Stimulated activated naive CD8-positive, alpha-beta T cell treated with anti-CD3 and anti-CD28 coated beads, Interleukin-15, Interleukin-2, amounts not matched to agents 100 ng/mL and 50 ng/mL, for 24 hours (primary cell): ENCODE measurements at regions not wholly inside any gene's neighbourhood (a gene's known extent, or its start where the extent isn't known, plus 50 kb on each side); places are given as distances from the start of the nearest gene placed in this dataset.
"Not testable (repeated sequence)": the region's sequence is repeated elsewhere in the genome, so short reads cannot be mapped to it uniquely, and the experiment has no call there.

Experiments used
- H3K27ac Mint-ChIP-seq: one replicate; pipeline ENCODE4 v1.8.0; 2021; ENCODE audit warnings: mild to moderate bottlenecking, mixed read lengths
- H3K27me3 Mint-ChIP-seq: one replicate; pipeline ENCODE4 v1.8.0; 2021; ENCODE audit warnings: mixed read lengths
- H3K36me3 Mint-ChIP-seq: one replicate; pipeline ENCODE4 v1.8.0; 2021; ENCODE audit warnings: low read depth, mixed read lengths
- H3K4me1 Mint-ChIP-seq: one replicate; pipeline ENCODE4 v1.8.0; 2021; ENCODE audit warnings: low read depth, mixed read lengths
- H3K4me3 Mint-ChIP-seq: one replicate; pipeline ENCODE4 v1.8.0; 2021; ENCODE audit warnings: mild to moderate bottlenecking, mixed read lengths
- H3K9me3 Mint-ChIP-seq: one replicate; pipeline ENCODE4 v1.8.0; 2021; ENCODE audit warnings: mixed read lengths

DNA sequence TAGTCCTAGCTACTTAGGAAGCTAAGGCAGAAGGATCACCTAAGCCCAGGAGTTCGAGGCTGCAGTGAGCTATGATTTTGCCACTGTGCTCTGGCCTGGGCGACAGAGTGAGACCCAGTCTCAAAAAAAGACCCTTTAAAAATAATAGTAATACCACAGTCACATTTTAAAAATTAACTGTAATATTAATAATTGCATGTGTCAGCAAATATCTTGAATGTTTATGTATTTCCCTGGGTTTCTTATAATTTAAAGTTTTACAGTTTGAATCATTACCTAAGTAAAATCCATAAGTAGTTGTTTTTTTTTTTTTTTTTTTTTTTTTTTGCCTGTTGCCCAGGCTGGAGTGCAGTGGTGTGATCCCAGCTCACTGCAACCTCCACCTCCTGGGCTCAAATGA lies 69.2 kb downstream of the LYZL2 start:
- no peak overlapping the region for H3K27ac Mint-ChIP-seq
- H3K4me3 Mint-ChIP-seq, result no peak overlapping the region
- H3K4me1 Mint-ChIP-seq, result no peaks in the 10 kb centered on the region
- no peaks in the 10 kb centered on the region for H3K9me3 Mint-ChIP-seq
- no peaks in the 10 kb centered on the region for H3K36me3 Mint-ChIP-seq
- peaks cover 9% of the 10 kb centered on the region for H3K27me3 Mint-ChIP-seq

DNA sequence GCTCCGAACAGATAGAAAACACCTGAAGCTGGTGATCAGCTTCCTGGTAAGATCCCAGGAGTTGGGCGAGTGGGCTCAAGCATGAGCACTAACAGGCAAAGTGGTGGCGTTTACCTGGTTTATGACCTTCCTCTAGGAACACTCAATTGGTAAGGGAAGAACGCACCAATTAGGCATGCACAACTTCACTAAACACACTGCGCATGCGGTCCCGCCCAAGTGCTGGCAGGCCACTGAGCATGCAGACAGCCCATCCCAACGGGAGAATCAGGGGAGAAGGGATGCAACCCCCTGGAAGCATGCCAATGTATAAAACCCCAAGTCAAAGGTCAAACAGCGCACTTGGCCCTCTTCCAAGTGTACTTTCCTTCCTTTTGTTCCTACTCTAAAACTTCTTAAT lies 70.4 kb downstream of the LYZL2 start:
- Mint-ChIP-seq H3K4me3 (no peak overlapping the region), H3K36me3 (no peaks in the 10 kb centered on the region), H3K4me1 (peaks cover 4% of the 10 kb centered on the region), H3K27ac (no peak overlapping the region), H3K9me3 (no peaks in the 10 kb centered on the region), H3K27me3 (peaks cover 8% of the 10 kb centered on the region)

DNA sequence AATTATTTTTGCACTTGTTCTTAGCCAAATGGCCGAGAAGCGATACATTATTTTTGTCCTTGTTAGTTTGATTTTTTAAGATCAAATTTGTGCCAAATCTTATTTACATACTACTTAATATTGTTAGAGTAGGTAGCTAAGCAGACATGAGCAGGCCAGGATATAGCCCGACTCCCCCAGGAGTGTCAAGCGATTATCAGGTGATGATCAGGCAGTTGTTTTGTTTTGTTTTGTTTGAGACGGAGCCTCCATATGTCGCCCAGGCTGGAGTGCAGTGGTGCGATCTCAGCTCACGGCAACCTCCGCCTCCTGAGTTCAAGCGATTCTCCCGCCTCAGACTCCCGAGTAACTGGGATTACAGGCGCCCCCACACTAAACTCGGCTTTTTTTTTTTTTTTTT lies 71.1 kb downstream of the LYZL2 start:
- no peaks in the 10 kb centered on the region for H3K9me3 Mint-ChIP-seq
- H3K4me3 Mint-ChIP-seq, result no peak overlapping the region
- H3K27ac Mint-ChIP-seq, result no peak overlapping the region
- peaks cover 4% of the 10 kb centered on the region for H3K27me3 Mint-ChIP-seq
- H3K36me3 Mint-ChIP-seq, result no peaks in the 10 kb centered on the region
- peaks cover 8% of the 10 kb centered on the region for H3K4me1 Mint-ChIP-seq

DNA sequence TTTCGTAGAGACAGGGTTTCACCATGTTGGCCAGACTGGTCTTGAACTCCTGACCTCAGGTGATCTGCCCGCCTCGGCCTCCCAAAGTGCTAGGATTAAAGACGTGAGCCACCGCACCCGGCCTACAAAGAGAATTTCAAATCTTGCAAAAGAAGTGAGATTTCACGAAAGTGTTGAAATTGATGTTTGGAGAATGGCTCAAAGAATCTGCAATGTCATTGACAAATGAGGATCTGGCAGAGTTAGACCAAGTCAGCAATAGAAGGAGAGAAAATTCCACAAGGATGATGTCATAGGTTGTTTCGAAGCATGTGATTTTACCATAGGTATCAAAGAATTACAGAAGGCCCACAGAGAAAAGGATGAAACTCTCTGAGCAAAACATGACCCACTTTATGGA lies 71.7 kb downstream of the LYZL2 start:
- peaks cover 1% of the 10 kb centered on the region for H3K27me3 Mint-ChIP-seq
- H3K27ac Mint-ChIP-seq, result no peak overlapping the region
- H3K4me1 Mint-ChIP-seq, result peaks cover 8% of the 10 kb centered on the region
- H3K9me3 Mint-ChIP-seq, result no peaks in the 10 kb centered on the region
- H3K36me3 Mint-ChIP-seq, result no peaks in the 10 kb centered on the region
- no peak overlapping the region for H3K4me3 Mint-ChIP-seq

DNA sequence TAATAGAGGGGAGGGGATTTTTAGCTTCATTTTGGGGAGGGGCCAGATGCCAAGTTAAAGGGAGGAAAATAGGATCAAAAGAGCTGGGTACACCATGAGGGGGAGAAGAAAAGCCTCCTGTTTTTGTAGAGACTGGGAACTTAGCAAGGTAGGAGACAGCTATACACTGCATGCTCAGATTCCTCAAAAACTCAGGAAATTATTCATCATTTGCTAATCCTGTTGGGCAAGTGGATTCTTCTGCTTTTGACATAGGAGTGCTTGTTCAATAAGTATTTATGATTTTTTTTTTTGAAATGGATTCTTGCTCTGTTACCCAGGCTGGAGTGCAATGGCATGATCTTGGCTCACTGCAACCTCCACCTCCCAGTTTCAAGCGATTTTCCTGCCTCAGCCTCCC lies 73.4 kb downstream of the LYZL2 start:
- Mint-ChIP-seq H3K36me3 (no peaks in the 10 kb centered on the region), H3K4me1 (peaks cover 8% of the 10 kb centered on the region), H3K27ac (no peak overlapping the region), H3K4me3 (no peak overlapping the region), H3K9me3 (no peaks in the 10 kb centered on the region), H3K27me3 (no peaks in the 10 kb centered on the region)

DNA sequence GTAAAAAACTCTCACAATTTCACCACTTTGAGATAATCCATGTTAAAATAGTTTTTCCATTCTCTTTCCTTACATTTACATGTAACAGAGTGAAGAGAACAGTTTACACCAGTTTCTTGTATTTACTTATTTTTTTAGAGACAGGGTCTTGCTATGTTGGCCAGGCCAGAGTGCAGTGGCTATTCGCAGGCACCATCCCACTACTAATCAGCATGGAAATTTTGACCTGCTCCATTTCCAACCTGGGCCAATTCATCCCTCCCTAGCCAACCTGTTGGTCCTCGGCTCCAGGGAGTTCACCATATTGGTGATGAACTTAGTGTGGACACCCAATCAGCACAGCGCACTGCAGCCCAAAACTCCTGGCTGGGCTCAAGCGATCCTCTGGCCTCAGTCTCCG lies 74.1 kb downstream of the LYZL2 start:
- Mint-ChIP-seq H3K9me3 (no peaks in the 10 kb centered on the region), H3K4me3 (no peak overlapping the region), H3K27me3 (no peaks in the 10 kb centered on the region), H3K36me3 (no peaks in the 10 kb centered on the region), H3K4me1 (peaks cover 8% of the 10 kb centered on the region), H3K27ac (no peak overlapping the region)

DNA sequence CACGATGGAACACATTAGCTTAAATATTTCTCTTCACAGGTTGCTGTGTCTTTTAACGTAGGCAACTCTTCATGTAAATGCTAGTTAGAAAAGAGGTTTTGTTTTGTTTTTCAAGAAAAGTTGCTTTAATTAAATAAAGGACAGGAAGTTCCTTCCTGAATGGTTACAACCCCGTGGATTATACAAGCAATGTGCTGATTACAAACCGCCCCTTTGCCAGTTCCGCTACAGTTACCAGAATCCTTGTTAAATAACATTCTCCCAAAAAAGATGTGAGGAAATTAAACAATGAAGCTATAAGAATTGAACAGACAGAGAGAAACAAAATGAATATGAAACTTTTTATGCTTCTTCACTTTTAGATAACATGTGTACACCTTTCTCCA lies 75.1 kb downstream of the LYZL2 start:
- no peaks in the 10 kb centered on the region for H3K27me3 Mint-ChIP-seq
- no peaks in the 10 kb centered on the region for H3K9me3 Mint-ChIP-seq
- peaks cover 8% of the 10 kb centered on the region for H3K4me1 Mint-ChIP-seq
- no peak overlapping the region for H3K27ac Mint-ChIP-seq
- no peak overlapping the region for H3K4me3 Mint-ChIP-seq
- H3K36me3 Mint-ChIP-seq, result no peaks in the 10 kb centered on the region

DNA sequence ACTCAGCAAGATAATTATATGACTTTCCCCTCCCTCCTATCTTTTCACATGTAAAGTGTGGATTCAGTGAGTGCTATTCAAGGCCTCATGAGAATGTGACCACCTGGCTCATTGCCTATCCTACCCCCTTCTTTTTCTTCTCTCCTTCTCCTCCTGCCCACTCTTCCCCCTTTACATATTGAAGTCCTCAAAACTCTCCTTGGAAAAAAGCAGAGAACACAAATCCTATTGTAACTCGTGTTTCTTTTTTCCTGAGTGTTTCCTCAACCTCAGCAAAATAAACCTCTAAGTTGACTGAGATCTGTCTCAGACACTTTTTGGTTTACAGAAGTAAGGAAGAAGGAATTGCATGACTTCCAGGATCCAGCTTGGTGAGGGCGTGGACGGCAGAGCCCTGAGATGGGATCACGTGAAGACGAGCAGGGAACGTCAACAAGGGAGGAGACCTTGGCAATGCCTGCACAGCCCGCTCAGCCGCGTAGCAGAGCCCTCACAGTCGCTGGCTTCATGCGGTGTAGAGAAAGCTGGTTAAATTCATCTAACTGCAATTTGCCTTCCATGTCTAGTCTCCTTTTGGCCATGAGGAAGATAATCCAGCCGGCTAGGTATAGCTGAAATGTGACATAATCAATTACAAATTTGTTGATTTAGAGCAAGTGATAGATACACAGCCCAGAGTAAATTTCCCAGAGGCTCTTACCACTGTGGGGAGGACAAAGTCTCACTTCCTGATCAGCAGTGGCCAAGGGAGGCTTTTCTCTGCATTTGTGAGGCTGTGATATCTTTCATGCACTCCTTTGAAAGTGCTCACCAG lies 75.7 kb downstream of the LYZL2 start:
- Mint-ChIP-seq H3K36me3 (no peaks in the 10 kb centered on the region), H3K27me3 (no peaks in the 10 kb centered on the region), H3K4me3 (no peak overlapping the region), H3K27ac (no peak overlapping the region), H3K9me3 (no peaks in the 10 kb centered on the region), H3K4me1 (peaks cover 8% of the 10 kb centered on the region)

DNA sequence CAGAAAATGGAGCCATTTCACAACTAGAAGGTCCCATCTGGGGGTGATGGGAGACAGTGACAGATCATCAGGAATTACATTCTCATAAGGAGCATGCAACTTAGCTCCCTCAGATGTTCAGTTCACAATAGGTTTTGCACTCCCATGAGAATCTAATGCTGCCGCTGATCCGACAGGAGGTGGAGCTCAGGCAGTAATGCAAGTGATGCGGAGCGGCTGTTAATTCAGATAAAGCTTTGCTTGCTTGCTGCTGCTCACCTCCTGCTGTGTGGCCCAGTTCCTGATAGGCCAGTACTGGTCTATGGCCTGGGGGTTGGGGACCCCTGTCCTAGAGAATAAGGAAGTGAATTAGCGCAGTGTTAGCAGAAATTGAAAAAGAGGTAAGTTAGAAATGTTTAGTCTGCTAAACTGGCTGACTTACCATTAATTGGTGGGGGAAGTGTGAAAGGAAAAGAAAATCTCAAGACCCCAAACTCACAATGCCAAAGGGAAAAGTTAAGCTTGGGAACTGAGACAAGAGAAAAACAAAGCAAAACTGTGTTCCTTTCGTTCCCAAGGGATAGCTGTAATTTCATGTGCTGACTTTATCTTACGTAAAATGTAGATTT lies 76.4 kb downstream of the LYZL2 start:
- Mint-ChIP-seq H3K27me3 (no peaks in the 10 kb centered on the region), H3K27ac (no peak overlapping the region), H3K36me3 (no peaks in the 10 kb centered on the region), H3K4me1 (peaks cover 8% of the 10 kb centered on the region), H3K9me3 (no peaks in the 10 kb centered on the region), H3K4me3 (no peak overlapping the region)

DNA sequence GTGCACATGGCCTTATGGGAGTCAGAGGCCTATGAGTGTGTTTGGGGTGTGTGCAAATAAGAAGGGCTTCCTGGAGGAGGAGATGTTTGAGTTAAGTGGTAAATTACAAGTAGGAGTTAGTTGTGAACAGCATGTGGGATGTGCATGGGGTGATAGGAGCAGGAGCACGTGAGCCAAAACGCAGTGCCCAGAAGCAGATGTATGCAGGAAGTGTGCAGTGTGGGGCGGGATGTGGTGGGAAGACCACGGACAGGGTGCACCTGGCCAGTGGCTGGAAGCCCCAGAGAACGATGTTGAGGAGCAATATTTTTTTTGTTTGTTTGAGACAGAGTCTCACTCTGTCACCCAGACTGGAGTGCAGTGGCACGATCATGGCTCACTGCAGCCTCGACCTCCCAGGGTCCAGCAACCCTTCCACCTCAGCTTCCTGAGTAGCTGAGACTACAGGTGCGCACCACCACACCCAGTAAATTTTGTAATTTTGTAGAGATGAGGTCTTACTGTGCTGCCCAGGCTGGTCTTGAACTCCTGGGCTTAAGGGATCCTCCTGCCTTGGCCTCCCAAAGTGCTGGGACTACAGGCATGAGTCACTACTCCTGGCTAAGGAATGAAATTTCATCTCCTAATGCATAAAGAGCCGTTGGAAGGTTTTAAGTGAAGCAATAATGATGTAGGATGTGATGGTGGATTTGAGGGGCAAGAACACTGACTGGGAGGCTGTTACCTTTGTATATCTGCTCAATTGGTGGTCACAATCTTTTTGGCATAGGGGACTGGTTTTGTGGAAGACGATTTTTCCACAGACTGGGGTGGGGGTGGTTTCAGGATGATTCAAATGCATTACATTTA lies 78.4 kb downstream of the LYZL2 start:
- no peak overlapping the region for H3K27ac Mint-ChIP-seq

DNA sequence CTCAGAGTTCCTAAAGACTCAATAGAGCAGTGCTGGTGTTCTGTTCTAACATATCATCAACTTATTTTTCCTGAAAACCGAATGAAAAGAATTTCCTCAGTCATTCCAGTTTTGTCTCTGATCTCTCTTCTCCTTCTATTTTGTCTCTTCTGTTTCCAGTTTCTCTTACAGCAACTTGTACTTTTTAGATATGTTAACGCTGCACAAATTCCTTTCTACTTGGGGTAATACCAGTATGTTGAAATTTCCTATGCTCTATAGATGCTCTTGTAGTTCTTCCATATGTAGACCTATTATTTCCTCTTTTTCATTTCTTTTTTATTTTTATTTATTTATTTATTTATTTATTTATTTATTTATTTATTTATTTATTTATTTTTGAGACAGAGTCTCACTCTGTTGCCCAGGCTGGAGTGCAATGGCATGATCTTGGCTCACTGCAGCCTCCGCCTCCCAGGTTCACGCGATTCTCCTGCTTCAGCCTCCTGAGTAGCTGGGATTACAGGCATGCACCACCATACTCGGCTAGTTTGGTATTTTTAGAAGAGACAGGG lies 80.3 kb downstream of the LYZL2 start:
- H3K27me3 Mint-ChIP-seq, H3K9me3 Mint-ChIP-seq, H3K36me3 Mint-ChIP-seq, H3K4me1 Mint-ChIP-seq, H3K4me3 Mint-ChIP-seq, H3K27ac Mint-ChIP-seq: not testable (repeated sequence)

More for the DNA sequence above, 78.4 kb downstream of the LYZL2 start:
- H3K27me3 Mint-ChIP-seq, result no peaks in the 10 kb centered on the region
- H3K9me3 Mint-ChIP-seq, result no peaks in the 10 kb centered on the region
- H3K4me1 Mint-ChIP-seq, result peaks cover 8% of the 10 kb centered on the region
- H3K4me3 Mint-ChIP-seq, result no peak overlapping the region
- no peaks in the 10 kb centered on the region for H3K36me3 Mint-ChIP-seq

DNA sequence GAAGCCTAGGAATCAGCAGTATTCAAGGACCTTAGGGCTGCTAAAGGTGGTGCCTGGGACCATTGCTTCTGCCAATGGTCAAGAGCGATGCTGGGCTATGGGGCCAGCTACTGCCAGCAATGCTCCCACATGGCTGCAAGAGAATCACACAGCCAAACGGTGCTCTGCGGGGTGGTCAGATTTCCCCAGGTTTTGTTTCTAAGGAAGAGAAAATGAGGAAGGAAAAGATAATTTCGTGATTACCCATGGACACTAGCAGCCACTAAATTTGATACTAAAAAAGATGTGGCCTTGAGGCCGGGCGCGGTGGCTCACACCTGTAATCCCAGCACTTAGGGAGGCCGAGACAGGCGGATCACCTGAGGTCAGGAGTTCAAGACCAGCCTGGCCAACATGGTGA lies 83.0 kb downstream of the LYZL2 start:
- Mint-ChIP-seq H3K36me3 (no peaks in the 10 kb centered on the region), H3K27me3 (no peaks in the 10 kb centered on the region), H3K27ac (no peak overlapping the region), H3K4me3 (no peak overlapping the region), H3K4me1 (peaks cover 14% of the 10 kb centered on the region), H3K9me3 (no peaks in the 10 kb centered on the region)

DNA sequence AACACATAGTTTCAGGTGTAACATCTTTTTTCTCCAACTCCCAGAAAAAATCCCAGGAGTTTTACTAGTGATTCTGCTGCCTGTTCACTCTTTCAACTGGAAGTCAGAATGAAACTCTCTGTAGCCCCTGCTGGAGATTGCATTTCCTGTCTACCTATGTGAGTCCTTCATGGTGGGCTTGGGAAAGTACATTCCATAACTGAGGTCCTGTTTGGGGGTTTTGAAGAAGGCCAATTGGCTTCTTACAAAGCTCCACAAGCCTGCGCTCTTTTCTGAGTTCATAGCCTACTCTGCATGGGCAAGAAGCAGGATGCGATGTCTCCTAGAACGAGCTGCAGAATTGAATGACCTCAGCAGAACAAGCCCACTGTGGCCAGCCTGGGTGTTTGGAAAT lies 86.7 kb downstream of the LYZL2 start:
- H3K36me3 Mint-ChIP-seq, result no peaks in the 10 kb centered on the region
- no peak overlapping the region for H3K27ac Mint-ChIP-seq
- peaks cover 17% of the 10 kb centered on the region for H3K4me1 Mint-ChIP-seq
- H3K9me3 Mint-ChIP-seq, result no peaks in the 10 kb centered on the region
- H3K4me3 Mint-ChIP-seq, result no peak overlapping the region
- H3K27me3 Mint-ChIP-seq, result no peaks in the 10 kb centered on the region

DNA sequence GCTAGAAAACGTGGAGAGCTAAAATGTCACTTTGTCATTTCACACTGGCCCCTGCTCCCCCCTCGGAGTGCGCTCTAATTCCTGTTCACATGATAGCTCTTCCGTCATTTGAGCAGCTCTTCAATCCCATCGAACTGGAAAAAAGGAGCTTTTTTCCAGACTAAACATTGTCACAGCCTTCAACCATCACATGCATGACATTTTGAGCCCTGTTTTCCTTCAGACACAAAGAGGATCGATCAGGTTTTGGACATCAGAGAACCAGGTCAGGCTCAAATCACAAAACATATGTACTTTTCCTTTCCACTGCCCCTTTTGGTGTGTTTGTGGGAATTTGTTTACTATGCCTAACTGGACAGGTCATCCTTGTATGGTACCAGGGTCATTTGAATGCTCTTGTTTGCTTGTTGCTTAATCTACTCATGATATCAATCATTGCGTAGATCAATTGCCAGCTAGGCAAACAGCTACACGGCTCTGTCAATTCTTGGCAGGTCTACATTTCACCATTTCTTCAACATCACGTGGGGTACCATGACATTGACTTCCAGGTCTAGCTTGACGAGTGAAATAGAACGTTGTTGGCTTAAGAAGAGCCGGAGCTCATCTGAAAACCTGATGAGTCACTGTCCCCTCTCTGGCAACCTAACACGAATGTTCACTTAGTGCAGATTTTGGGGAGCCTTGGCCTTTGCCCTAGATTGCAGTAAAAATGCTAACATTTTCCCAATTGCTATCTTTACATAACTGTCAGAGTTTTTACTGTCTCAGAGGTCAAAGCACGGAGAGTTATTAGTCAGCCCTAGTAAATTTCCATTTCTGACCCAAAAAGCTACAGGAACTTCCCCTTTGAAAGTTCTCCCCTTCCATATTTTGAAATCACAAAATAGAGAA lies 87.3 kb downstream of the LYZL2 start:
- H3K27me3 Mint-ChIP-seq, result no peaks in the 10 kb centered on the region
- no peaks in the 10 kb centered on the region for H3K36me3 Mint-ChIP-seq
- no peaks in the 10 kb centered on the region for H3K9me3 Mint-ChIP-seq
- peaks cover 17% of the 10 kb centered on the region for H3K4me1 Mint-ChIP-seq
- H3K4me3 Mint-ChIP-seq, result no peak overlapping the region
- no peak overlapping the region for H3K27ac Mint-ChIP-seq
